Heart left ventricle (tissue), 16 donors: ENCODE measurements at regions not wholly inside any gene's neighbourhood (a gene's known extent, or its start where the extent isn't known, plus 50 kb on each side); places are given as distances from the start of the nearest gene placed in this dataset.

Experiments used
- ATAC-seq, 4 donors: fragments of 200-7000 bp; cut with Tn5 transposase; one replicate each; pipeline ENCODE4 v1.9.1; 2020 to 2022; ENCODE audit warnings: moderate library complexity in 4 of 4, mild to moderate bottlenecking in 3 of 4, moderate number of reproducible peaks in 1 of 4
- DNase-seq, 5 donors: peaks; one replicate each; pipeline ENCODE4 v3.0.0-alpha.2; 2020
- H3K27ac ChIP-seq, 12 donors: fragments of 200-600 bp; sonication (generic) in 4 of 12; one replicate each; pipeline versions ENCODE4 v1.5.0 to v1.8.0; 2016 to 2022; ENCODE audit warnings: mild to moderate bottlenecking in 2 of 12
- H3K27me3 ChIP-seq, 9 donors: fragments of 200-600 bp; sonication (generic) in 2 of 9; one replicate each; pipeline versions ENCODE4 v1.5.1 to v1.8.0; 2016 to 2022; ENCODE audit warnings: mild to moderate bottlenecking in 3 of 9
- H3K36me3 ChIP-seq, 9 donors: fragments of 200-600 bp; sonication (generic) in 2 of 9; one replicate each; pipeline versions ENCODE4 v1.5.0 to v1.8.0; 2018 to 2022; ENCODE audit warnings: mild to moderate bottlenecking in 2 of 9
- H3K4me1 ChIP-seq, 12 donors: fragments of 200-600 bp; sonication (generic) in 4 of 12; one replicate each; pipeline versions ENCODE4 v1.5.0 to v1.8.0; 2016 to 2022; ENCODE audit warnings: mild to moderate bottlenecking in 3 of 12
- H3K4me3 ChIP-seq, 12 donors: fragments of 200-600 bp; sonication (generic) in 4 of 12; one replicate each; pipeline versions ENCODE4 v1.5.0 to v1.8.0; 2017 to 2022; ENCODE audit warnings: mild to moderate bottlenecking in 9 of 12, moderate library complexity in 4 of 12
- H3K9me3 ChIP-seq, 12 donors: fragments of 200-600 bp; sonication (generic) in 4 of 12; one replicate each; pipeline versions ENCODE4 v1.5.0 to v1.8.0; 2016 to 2022; ENCODE audit warnings: mild to moderate bottlenecking in 1 of 12
- POLR2A ChIP-seq, 2 donors: fragments of 450-650 bp; IDR thresholded peaks; one replicate each; pipeline ENCODE4 v1.6.1; 2017; ENCODE audit warnings: antibody characterized with exemption in 2 of 2, mild to moderate bottlenecking in 2 of 2, moderate library complexity in 2 of 2
- WGBS, 4 donors: extraction: QIAGEN DNeasy Blood & Tissue Kit in 2 of 4; methylation state at CpG; one replicate each; pipeline versions ENCODE4 v1.1.5 to v1.1.7; 2013 to 2018; 5-methylcytosine and 5-hydroxymethylcytosine counted together
- intact Hi-C, 10 donors: fragments of 100-400 bp; cut with DNase I; formaldehyde crosslinking; loops; one replicate each; pipeline versions ENCODE4 v1.11.1 to v1.14.2; 2022
- TF ChIP-seq, protein P1 (sequence below), 12 donors: fragments of 200-600 bp; sonication (generic) in 4 of 12; IDR thresholded peaks; one replicate each; pipeline versions ENCODE4 v1.5.0 to v1.8.0; 2018 to 2022; ENCODE audit warnings: antibody characterized with exemption in 12 of 12, mild to moderate bottlenecking in 5 of 12
- donor health status: ischemic (EF 13 %, LVEDD 7.1; RV severe dilation, severe dysfunction).
- donor health status: healthy with polysubstance abuse.
- donor health status: DM: no; HTN: yes; CAD: no.
- donor health status: DM: no; HTN: no; CAD: no.
- donor health status: ischemic (EF 25% LVEDD 6.9; RV normal size, moderate dysfunction).
- donor health status: ischemic (EF 25% LVEDD 5.7; RV mildly dilated, moderate dysfunction).
- donor health status: healthy.
- donor health status: DM: yes; HTN: yes; CAD: no.
- donor health status: ischemic (EF 35%, LVEDD 5.7; RV mildly dilated, moderate dysfunction).
- donor health status: nonischemic (EF 11% LVEDD 7.7; RV severe dilation, severe dysfunction).
- donor health status: DM: yes; HTN: yes; CAD: no.
- donor health status: PGD.
- donor health status: ischemic (EF 29% LVEDD 5.4; RV normal size, mild dysfunction).
- donor health status: nonischemic (EF 23%, LVEDD 6.1; RV moderate dilation, normal function).

DNA sequence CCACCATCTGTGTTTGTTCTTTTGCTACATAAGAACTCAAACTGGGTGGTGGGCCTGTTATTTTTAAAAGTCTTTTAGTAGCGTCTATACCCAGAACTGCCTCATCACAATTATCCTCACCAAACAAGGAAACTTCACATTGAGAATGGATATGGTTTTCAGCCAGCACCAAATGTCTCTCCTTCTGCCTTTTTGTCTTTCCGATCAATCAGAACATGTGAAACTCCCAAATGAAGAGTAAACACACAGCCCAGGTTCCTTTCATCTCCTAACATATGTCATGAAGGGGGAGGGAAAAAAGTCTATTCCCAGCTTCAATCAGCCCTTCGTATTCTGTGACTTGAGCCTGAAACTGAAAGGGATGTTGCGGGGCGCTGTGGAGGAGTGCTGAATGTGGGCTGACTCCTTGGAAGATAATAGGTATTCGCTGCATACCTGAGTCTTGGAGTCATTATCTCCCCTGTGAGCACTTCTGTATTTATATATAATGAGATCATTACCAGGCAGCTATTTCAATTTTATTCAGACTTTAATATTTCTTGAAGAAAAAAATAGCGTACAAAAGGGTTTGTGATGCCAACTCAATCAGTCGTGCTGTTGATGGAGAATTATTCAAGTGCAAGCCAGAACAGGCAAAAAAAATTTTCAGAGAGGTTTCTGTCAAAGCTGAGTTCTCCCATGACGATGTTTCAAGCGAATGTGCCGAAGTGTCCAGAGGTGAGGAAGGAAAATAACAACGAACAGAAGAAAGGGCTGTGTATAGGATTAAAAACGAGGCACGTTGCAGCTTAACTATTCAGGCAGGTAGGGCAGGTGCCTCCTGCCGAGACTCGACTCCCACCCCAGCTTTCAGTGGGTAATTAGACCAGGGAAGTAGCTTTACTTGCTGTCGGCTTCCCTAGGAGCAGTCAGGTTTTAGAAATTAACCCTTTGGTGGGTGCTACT is 163.9 kb upstream of the NOCT start:
- TF ChIP-seq POLR2A (IDR thresholded peaks at IDR 0.05) = no peak
- H3K36me3 ChIP-seq = no peaks in the 10 kb centered on the region
- no peak overlapping the region for H3K27ac ChIP-seq
- intact Hi-C loops = no loop called here
- no peak overlapping the region for H3K4me3 ChIP-seq
- H3K27me3 ChIP-seq = peaks cover 0 to 11% (median 0%) of the 10 kb centered on the region in 9 donors
- H3K4me1 ChIP-seq = peaks cover 0 to 3% (median 0%) of the 10 kb centered on the region in 12 donors
- no peak for ATAC-seq
- no peaks in the 10 kb centered on the region for H3K9me3 ChIP-seq
- 38 to 43% (median 41%) methylated on average over 17 of the region's 17 CpGs for WGBS, 4 donors
- no peak for DNase-seq

GRCh38 chr4:138845664-138846063 is 169.9 kb upstream of the NOCT start:
- no peak for DNase-seq
- H3K4me1 ChIP-seq = peaks cover 0 to 10% (median 0%) of the 10 kb centered on the region in 12 donors
- H3K27ac ChIP-seq = no peak overlapping the region
- H3K27me3 ChIP-seq = peaks cover 0 to 2% (median 0%) of the 10 kb centered on the region in 9 donors
- intact Hi-C loops = no loop called here
- ATAC-seq = no peak
- H3K4me3 ChIP-seq = no peak overlapping the region
- no peaks in the 10 kb centered on the region for H3K36me3 ChIP-seq
- no peaks in the 10 kb centered on the region for H3K9me3 ChIP-seq
- TF ChIP-seq, protein P1, sequence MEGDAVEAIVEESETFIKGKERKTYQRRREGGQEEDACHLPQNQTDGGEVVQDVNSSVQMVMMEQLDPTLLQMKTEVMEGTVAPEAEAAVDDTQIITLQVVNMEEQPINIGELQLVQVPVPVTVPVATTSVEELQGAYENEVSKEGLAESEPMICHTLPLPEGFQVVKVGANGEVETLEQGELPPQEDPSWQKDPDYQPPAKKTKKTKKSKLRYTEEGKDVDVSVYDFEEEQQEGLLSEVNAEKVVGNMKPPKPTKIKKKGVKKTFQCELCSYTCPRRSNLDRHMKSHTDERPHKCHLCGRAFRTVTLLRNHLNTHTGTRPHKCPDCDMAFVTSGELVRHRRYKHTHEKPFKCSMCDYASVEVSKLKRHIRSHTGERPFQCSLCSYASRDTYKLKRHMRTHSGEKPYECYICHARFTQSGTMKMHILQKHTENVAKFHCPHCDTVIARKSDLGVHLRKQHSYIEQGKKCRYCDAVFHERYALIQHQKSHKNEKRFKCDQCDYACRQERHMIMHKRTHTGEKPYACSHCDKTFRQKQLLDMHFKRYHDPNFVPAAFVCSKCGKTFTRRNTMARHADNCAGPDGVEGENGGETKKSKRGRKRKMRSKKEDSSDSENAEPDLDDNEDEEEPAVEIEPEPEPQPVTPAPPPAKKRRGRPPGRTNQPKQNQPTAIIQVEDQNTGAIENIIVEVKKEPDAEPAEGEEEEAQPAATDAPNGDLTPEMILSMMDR (IDR thresholded peaks at IDR 0.05) = no peak
- no peak for TF ChIP-seq POLR2A (IDR thresholded peaks at IDR 0.05)
- 66 to 74% (median 70%) methylated on average over 9 of the region's 9 CpGs for WGBS, 4 donors

GRCh38 chr4:138845054-138845453 is 170.5 kb upstream of the NOCT start:
- Histone ChIP-seq H3K4me3 (no peak overlapping the region), H3K9me3 (no peaks in the 10 kb centered on the region), H3K27ac (no peak overlapping the region), H3K4me1 (peaks cover 0 to 11% (median 0%) of the 10 kb centered on the region in 12 donors), H3K36me3 (no peaks in the 10 kb centered on the region), H3K27me3 (no peaks in the 10 kb centered on the region)
- ATAC-seq (no peak), DNase-seq (no peak)
- 78 to 87% (median 81%) methylated on average over 5 to 6 of the region's 6 CpGs for WGBS, 4 donors
- intact Hi-C loops = no loop called here
- TF ChIP-seq, protein P1 (IDR thresholded peaks at IDR 0.05) = no peak
- TF ChIP-seq POLR2A (IDR thresholded peaks at IDR 0.05) = no peak

DNA sequence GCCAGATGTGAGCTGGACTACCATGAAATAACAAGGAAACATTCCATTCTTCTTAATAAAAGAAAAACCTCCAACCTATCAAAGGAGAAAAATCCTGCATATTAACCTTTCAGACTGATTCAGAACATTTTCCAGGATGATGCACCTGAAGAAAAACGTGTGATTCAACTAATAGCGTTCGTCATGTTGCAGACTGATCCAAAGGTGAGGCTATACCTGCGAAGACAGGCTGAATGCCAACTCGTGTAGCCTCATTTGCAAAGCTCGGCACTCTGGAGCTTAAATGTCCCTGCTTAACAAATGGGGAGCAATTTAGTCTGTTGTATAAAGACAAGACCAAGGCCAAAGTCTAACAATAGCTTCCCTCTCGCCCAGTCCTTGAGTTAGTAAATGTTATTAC is 172.0 kb upstream of the NOCT start:
- WGBS, 4 donors = 93 to 94% (median 93%) methylated on average over 7 of the region's 7 CpGs
- Histone ChIP-seq H3K27ac (no peak overlapping the region), H3K36me3 (no peaks in the 10 kb centered on the region), H3K4me3 (no peak overlapping the region), H3K4me1 (peaks cover 0 to 11% (median 0%) of the 10 kb centered on the region in 12 donors), H3K9me3 (no peaks in the 10 kb centered on the region), H3K27me3 (no peaks in the 10 kb centered on the region)
- intact Hi-C loops = no loop called here
- no peak for TF ChIP-seq POLR2A (IDR thresholded peaks at IDR 0.05)
- TF ChIP-seq, protein P1 (IDR thresholded peaks at IDR 0.05) = no peak
- ATAC-seq (no peak), DNase-seq (no peak)
